ENCODE measurements at regions not wholly inside any gene's neighbourhood (a gene's known extent, or its start where the extent isn't known, plus 50 kb on each side); places are given as distances from the start of the nearest gene placed in this dataset.

- H4K20me1 ChIP-seq (ENCODE audit: control insufficient read depth, insufficient read depth, low read length, poor library complexity, severe bottlenecking), result no peaks in the 10 kb centered on the region
- no peaks in the 10 kb centered on the region for H3K36me3 ChIP-seq (replicated peaks in 1 of 2; ENCODE audit: control extremely low read depth in 1 of 2, control insufficient read depth in 1 of 2, extremely low read depth in 1 of 2, insufficient read depth in 2 of 2, low read length in 1 of 2)
- WGBS (ENCODE audit: insufficient coverage), result 9% methylated on average over 5 of the region's 10 CpGs
- no peak overlapping the region for H3K27ac Mint-ChIP-seq
- H3K9me3 ChIP-seq (ENCODE audit: control extremely low read depth in 1 of 3, control insufficient read depth in 2 of 3, insufficient read depth in 1 of 3, low read length in 2 of 3), result peaks cover 0 to 8% (median 4%) of the 10 kb centered on the region in 3 donors
- H3K4me2 ChIP-seq (replicated peaks; ENCODE audit: low read depth, low read length, poor library complexity, severe bottlenecking), result no peak overlapping the region
- POLR2A ChIA-PET, result no interaction called here
- H3K4me3 ChIP-seq (ENCODE audit: control extremely low read depth in 1 of 5, extremely low read depth in 1 of 5, insufficient read depth in 1 of 5, low read depth in 2 of 5, low read length in 4 of 5), result no peak overlapping the region
- H3K4me3 Mint-ChIP-seq, result no peak overlapping the region
- CTCF ChIA-PET, result no interaction called here
- no peaks in the 10 kb centered on the region for H3K4me1 ChIP-seq (ENCODE audit: control insufficient read depth in 2 of 2, insufficient read depth in 2 of 2, low read length in 2 of 2)
- no peak overlapping the region for H3K27ac ChIP-seq (ENCODE audit: low read length in 2 of 2)
- ATAC-seq (ENCODE audit: low read depth), result no peak
- intact Hi-C loops (cut with micrococcal nuclease), result no loop called here
- no peak overlapping the region for H3K9ac ChIP-seq (ENCODE audit: low read length)
- TF ChIP-seq EZH2 (IDR thresholded peaks at IDR 0.05; ENCODE audit: borderline replicate concordance, insufficient read depth, low read depth, low read length, poor library complexity, severe bottlenecking) (no peak), CTCF (IDR thresholded peaks at IDR 0.05) (no peak)
- H3K79me2 ChIP-seq (ENCODE audit: control insufficient read depth, insufficient read depth, low read length), result no peaks in the 10 kb centered on the region
- no peak for DNase-seq
- no peaks in the 10 kb centered on the region for H3K9me3 Mint-ChIP-seq (ENCODE audit: insufficient read depth)
- peaks cover 46% of the 10 kb centered on the region for H3K27me3 Mint-ChIP-seq
- no peak overlapping the region for H2AFZ ChIP-seq (ENCODE audit: insufficient read depth, low read depth, low read length, poor library complexity, severe bottlenecking)
- peaks cover 10% of the 10 kb centered on the region for H3K4me1 Mint-ChIP-seq
- H3K27me3 ChIP-seq (replicated peaks in 1 of 4; ENCODE audit: control extremely low read depth in 1 of 4, control insufficient read depth in 3 of 4, insufficient read depth in 4 of 4, low read length in 3 of 4), result peaks cover 0 to 34% (median 6%) of the 10 kb centered on the region in 4 experiments
These were observed 65.1 kb upstream of the RASD2 start for GRCh38 chr22:35475545-35475944.

- POLR2A ChIA-PET, result no interaction called here
- H3K4me3 Mint-ChIP-seq, result no peak overlapping the region
- peaks cover 0 to 42% (median 7%) of the 10 kb centered on the region in 4 experiments for H3K27me3 ChIP-seq (replicated peaks in 1 of 4; ENCODE audit: control extremely low read depth in 1 of 4, control insufficient read depth in 3 of 4, insufficient read depth in 4 of 4, low read length in 3 of 4)
- WGBS (ENCODE audit: insufficient coverage), result 67% methylated on average over 8 of the region's 11 CpGs
- TF ChIP-seq EZH2 (IDR thresholded peaks at IDR 0.05; ENCODE audit: borderline replicate concordance, insufficient read depth, low read depth, low read length, poor library complexity, severe bottlenecking), result no peak
- TF ChIP-seq CTCF (IDR thresholded peaks at IDR 0.05), result no peak
- no peak overlapping the region for H3K27ac ChIP-seq (ENCODE audit: low read length in 2 of 2)
- no peak overlapping the region for H3K4me2 ChIP-seq (replicated peaks; ENCODE audit: low read depth, low read length, poor library complexity, severe bottlenecking)
- no peak overlapping the region for H3K4me3 ChIP-seq (ENCODE audit: control extremely low read depth in 1 of 5, extremely low read depth in 1 of 5, insufficient read depth in 1 of 5, low read depth in 2 of 5, low read length in 4 of 5)
- H3K79me2 ChIP-seq (ENCODE audit: control insufficient read depth, insufficient read depth, low read length), result no peaks in the 10 kb centered on the region
- ATAC-seq (ENCODE audit: low read depth), result no peak
- peaks cover 0 to 3% (median 0%) of the 10 kb centered on the region in 3 donors for H3K9me3 ChIP-seq (ENCODE audit: control extremely low read depth in 1 of 3, control insufficient read depth in 2 of 3, insufficient read depth in 1 of 3, low read length in 2 of 3)
- no peaks in the 10 kb centered on the region for H4K20me1 ChIP-seq (ENCODE audit: control insufficient read depth, insufficient read depth, low read length, poor library complexity, severe bottlenecking)
- intact Hi-C loops (cut with micrococcal nuclease), result no loop called here
- CTCF ChIA-PET, result no interaction called here
- peaks cover 18% of the 10 kb centered on the region for H3K4me1 Mint-ChIP-seq
- no peak overlapping the region for H3K9ac ChIP-seq (ENCODE audit: low read length)
- DNase-seq, result no peak
- H3K27me3 Mint-ChIP-seq, result peaks cover 54% of the 10 kb centered on the region
- H3K9me3 Mint-ChIP-seq (ENCODE audit: insufficient read depth), result no peaks in the 10 kb centered on the region
- peaks cover 0 to 3% of the 10 kb centered on the region in 2 donors for H3K4me1 ChIP-seq (ENCODE audit: control insufficient read depth in 2 of 2, insufficient read depth in 2 of 2, low read length in 2 of 2)
- H3K36me3 ChIP-seq (replicated peaks in 1 of 2; ENCODE audit: control extremely low read depth in 1 of 2, control insufficient read depth in 1 of 2, extremely low read depth in 1 of 2, insufficient read depth in 2 of 2, low read length in 1 of 2), result no peaks in the 10 kb centered on the region
- H3K27ac Mint-ChIP-seq, result no peak overlapping the region
- H2AFZ ChIP-seq (ENCODE audit: insufficient read depth, low read depth, low read length, poor library complexity, severe bottlenecking), result no peak overlapping the region
These were observed 64.3 kb upstream of the RASD2 start for GRCh38 chr22:35476341-35476740.
